HepG2 (cell line): ENCODE measurements at regions not wholly inside any gene's neighbourhood (a gene's known extent, or its start where the extent isn't known, plus 50 kb on each side); places are given as distances from the start of the nearest gene placed in this dataset.
A peak's percentile ranks its signal among the peaks of the same experiment; 100 is the strongest.

Experiments used
- BATF2 ChIP-seq: sonication (generic); formaldehyde crosslinking; IDR thresholded peaks from 2 replicates; pipeline ENCODE4 v1.8.0; 2022; ENCODE audit warnings: mild to moderate bottlenecking, missing genetic modification reagents, moderate library complexity
- BCLAF1 ChIP-seq: fragments of 450-650 bp; IDR thresholded peaks from 2 replicates; pipeline ENCODE4 v1.6.1; 2017; ENCODE audit warnings: mild to moderate bottlenecking
- ETV5 ChIP-seq: IDR thresholded peaks from 2 replicates; pipeline ENCODE4 v1.6.1; 2018; ENCODE audit warnings: missing biosample characterization, missing genetic modification reagents, inconsistent platforms, borderline replicate concordance
- NR2C2 ChIP-seq: sonication (generic); formaldehyde crosslinking; IDR thresholded peaks from 2 replicates; pipeline ENCODE4 v1.4.0; 2020; ENCODE audit warnings: missing genetic modification reagents, mild to moderate bottlenecking, moderate library complexity, borderline replicate concordance
- REXO4 ChIP-seq: sonication (generic); formaldehyde crosslinking; IDR thresholded peaks from 2 replicates; pipeline ENCODE4 v1.8.0; 2022; ENCODE audit warnings: missing genetic modification reagents, mild to moderate bottlenecking, borderline replicate concordance
- RFX3 ChIP-seq: IDR thresholded peaks from 2 replicates; pipeline ENCODE4 v1.6.1; 2016; ENCODE audit warnings: missing biosample characterization, missing genetic modification reagents
- RORA ChIP-seq: sonication (generic); formaldehyde crosslinking; IDR thresholded peaks from 2 replicates; pipeline ENCODE4 v1.5.0; 2020; ENCODE audit warnings: mild to moderate bottlenecking, missing genetic modification reagents, moderate library complexity
- SALL2 ChIP-seq: sonication (generic); formaldehyde crosslinking; IDR thresholded peaks from 2 replicates; pipeline ENCODE4 v1.8.1; 2023; ENCODE audit warnings: mild to moderate bottlenecking, missing genetic modification reagents, inconsistent platforms
- TRIM24 ChIP-seq: sonication (generic); formaldehyde crosslinking; IDR thresholded peaks from 2 replicates; pipeline ENCODE4 v1.8.0; 2022; ENCODE audit warnings: mild to moderate bottlenecking, missing genetic modification reagents
- ZFP1 ChIP-seq: IDR thresholded peaks from 2 replicates; pipeline ENCODE4 v1.6.1; 2016
- ZFX ChIP-seq: sonication (generic); formaldehyde crosslinking; IDR thresholded peaks from 2 replicates; pipeline ENCODE4 v1.4.0; 2020; ENCODE audit warnings: mild to moderate bottlenecking, low read depth, missing genetic modification reagents, moderate library complexity
- ZNF230 ChIP-seq: sonication (generic); formaldehyde crosslinking; IDR thresholded peaks from 2 replicates; pipeline ENCODE4 v1.4.0; 2020; ENCODE audit warnings: mild to moderate bottlenecking, missing genetic modification reagents
- TF ChIP-seq, protein P1 (sequence below): sonication (generic); formaldehyde crosslinking; IDR thresholded peaks from 2 replicates; pipeline ENCODE4 v1.4.0; 2020; ENCODE audit warnings: mild to moderate bottlenecking, missing genetic modification reagents
- TF ChIP-seq, protein P2 (sequence below): sonication (generic); formaldehyde crosslinking; IDR thresholded peaks from 2 replicates; pipeline ENCODE4 v1.4.0; 2020; ENCODE audit warnings: missing genetic modification reagents

DNA sequence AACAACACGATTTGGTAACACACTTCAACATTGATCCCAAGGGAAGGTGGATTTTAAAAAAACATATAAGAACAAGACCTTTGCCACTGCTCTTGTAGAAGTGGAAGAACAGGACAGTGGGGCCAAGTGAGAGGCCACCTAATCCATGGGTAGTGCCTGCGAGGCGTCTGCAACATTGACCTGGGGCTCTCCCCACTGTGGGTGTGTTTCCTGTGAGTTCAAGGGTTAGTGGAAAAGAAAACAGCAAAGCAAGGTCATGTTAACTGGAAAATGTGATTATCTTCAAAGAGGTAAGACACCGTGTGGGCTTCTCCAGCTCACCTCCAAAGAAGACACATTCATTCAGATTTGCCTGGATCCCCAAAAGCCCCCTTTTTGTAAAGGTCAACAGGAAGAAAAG, 327.0 kb downstream of the UQCRFS1 start (continued):
- TF ChIP-seq BCLAF1: no peak
- no peak for TF ChIP-seq RORA
- no peak for TF ChIP-seq BATF2 (CRISPR knock-in tag)
- no peak for TF ChIP-seq RFX3 (CRISPR knock-in tag)
- no peak for TF ChIP-seq ZFX
- TF ChIP-seq, protein P1, sequence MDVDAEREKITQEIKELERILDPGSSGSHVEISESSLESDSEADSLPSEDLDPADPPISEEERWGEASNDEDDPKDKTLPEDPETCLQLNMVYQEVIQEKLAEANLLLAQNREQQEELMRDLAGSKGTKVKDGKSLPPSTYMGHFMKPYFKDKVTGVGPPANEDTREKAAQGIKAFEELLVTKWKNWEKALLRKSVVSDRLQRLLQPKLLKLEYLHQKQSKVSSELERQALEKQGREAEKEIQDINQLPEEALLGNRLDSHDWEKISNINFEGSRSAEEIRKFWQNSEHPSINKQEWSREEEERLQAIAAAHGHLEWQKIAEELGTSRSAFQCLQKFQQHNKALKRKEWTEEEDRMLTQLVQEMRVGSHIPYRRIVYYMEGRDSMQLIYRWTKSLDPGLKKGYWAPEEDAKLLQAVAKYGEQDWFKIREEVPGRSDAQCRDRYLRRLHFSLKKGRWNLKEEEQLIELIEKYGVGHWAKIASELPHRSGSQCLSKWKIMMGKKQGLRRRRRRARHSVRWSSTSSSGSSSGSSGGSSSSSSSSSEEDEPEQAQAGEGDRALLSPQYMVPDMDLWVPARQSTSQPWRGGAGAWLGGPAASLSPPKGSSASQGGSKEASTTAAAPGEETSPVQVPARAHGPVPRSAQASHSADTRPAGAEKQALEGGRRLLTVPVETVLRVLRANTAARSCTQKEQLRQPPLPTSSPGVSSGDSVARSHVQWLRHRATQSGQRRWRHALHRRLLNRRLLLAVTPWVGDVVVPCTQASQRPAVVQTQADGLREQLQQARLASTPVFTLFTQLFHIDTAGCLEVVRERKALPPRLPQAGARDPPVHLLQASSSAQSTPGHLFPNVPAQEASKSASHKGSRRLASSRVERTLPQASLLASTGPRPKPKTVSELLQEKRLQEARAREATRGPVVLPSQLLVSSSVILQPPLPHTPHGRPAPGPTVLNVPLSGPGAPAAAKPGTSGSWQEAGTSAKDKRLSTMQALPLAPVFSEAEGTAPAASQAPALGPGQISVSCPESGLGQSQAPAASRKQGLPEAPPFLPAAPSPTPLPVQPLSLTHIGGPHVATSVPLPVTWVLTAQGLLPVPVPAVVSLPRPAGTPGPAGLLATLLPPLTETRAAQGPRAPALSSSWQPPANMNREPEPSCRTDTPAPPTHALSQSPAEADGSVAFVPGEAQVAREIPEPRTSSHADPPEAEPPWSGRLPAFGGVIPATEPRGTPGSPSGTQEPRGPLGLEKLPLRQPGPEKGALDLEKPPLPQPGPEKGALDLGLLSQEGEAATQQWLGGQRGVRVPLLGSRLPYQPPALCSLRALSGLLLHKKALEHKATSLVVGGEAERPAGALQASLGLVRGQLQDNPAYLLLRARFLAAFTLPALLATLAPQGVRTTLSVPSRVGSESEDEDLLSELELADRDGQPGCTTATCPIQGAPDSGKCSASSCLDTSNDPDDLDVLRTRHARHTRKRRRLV (CRISPR knock-in tag): no peak
- TF ChIP-seq, protein P2, sequence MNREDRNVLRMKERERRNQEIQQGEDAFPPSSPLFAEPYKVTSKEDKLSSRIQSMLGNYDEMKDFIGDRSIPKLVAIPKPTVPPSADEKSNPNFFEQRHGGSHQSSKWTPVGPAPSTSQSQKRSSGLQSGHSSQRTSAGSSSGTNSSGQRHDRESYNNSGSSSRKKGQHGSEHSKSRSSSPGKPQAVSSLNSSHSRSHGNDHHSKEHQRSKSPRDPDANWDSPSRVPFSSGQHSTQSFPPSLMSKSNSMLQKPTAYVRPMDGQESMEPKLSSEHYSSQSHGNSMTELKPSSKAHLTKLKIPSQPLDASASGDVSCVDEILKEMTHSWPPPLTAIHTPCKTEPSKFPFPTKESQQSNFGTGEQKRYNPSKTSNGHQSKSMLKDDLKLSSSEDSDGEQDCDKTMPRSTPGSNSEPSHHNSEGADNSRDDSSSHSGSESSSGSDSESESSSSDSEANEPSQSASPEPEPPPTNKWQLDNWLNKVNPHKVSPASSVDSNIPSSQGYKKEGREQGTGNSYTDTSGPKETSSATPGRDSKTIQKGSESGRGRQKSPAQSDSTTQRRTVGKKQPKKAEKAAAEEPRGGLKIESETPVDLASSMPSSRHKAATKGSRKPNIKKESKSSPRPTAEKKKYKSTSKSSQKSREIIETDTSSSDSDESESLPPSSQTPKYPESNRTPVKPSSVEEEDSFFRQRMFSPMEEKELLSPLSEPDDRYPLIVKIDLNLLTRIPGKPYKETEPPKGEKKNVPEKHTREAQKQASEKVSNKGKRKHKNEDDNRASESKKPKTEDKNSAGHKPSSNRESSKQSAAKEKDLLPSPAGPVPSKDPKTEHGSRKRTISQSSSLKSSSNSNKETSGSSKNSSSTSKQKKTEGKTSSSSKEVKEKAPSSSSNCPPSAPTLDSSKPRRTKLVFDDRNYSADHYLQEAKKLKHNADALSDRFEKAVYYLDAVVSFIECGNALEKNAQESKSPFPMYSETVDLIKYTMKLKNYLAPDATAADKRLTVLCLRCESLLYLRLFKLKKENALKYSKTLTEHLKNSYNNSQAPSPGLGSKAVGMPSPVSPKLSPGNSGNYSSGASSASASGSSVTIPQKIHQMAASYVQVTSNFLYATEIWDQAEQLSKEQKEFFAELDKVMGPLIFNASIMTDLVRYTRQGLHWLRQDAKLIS (CRISPR knock-in tag): no peak
- TF ChIP-seq ZFP1 (CRISPR knock-in tag): no peak
- TF ChIP-seq ZNF230 (CRISPR knock-in tag): no peak
- TF ChIP-seq SALL2 (CRISPR knock-in tag): no peak
- TF ChIP-seq ETV5: no peak
- no peak for TF ChIP-seq TRIM24 (CRISPR knock-in tag)
- peak; percentile 38; the same call in 1 of the 2 replicates for TF ChIP-seq NR2C2
- TF ChIP-seq REXO4 (CRISPR knock-in tag): no peak
